ENCODE measurements at regions not wholly inside any gene's neighbourhood (a gene's known extent, or its start where the extent isn't known, plus 50 kb on each side); places are given as distances from the start of the nearest gene placed in this dataset.

DNA sequence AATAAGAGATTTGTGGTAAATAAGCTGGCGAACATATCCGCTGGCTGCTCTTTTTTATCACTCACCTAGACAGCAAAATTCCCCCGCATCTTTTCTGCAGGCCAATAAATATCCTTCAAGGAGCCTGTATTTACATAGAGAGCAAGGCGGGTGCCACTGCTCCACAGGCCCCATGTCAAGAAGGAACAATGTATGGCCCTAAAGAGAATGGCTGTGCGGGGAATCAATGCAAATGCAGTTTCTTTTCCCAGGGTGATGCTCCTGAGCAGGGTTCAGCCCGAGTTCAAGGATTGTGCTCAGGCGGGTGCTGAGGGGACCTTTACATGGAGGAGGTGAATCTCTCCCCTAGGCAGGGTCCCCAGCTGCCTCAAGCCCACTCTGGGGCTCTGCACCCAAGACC is 494.2 kb upstream of the ZMIZ1 start:
- DNase-seq = no peak

DNA sequence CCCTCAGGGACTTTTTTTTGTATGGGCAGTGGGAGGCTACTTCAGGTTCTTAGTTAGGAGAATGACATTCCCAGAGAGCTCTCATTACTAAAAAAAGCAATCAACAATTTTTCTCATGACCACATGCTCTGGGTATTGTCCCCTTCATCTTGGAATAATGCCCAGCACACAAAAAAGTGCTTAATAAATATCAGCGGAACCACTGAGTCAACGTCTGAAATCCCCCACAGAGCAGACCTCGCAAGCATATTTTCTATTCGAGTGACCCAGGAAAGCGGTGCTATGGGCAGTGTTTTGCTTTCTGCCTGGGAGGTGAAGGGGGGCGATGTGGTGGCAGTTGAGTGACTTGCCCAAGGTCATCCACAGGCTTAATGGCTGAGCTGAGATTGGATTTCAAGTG is 493.4 kb upstream of the ZMIZ1 start:
- DNase-seq = peak; percentile 6

- peak; percentile 12 for DNase-seq
Observed at GRCh38 chr10:78576276-78576675, 492.5 kb upstream of the ZMIZ1 start.

GRCh38 chr10:78577712-78578111 is 491.1 kb upstream of the ZMIZ1 start:
- DNase-seq = peak; percentile 16

GRCh38 chr10:78578929-78579328 is 489.8 kb upstream of the ZMIZ1 start:
- DNase-seq = peak; percentile 8

- peak; percentile 17 for DNase-seq
Observed at GRCh38 chr10:78579576-78579975, 489.2 kb upstream of the ZMIZ1 start.

- peak; percentile 69 for DNase-seq
Observed at GRCh38 chr10:78579995-78580394, 488.8 kb upstream of the ZMIZ1 start.

GRCh38 chr10:78581133-78581694 is 487.6 kb upstream of the ZMIZ1 start:
- DNase-seq = no peak

GRCh38 chr10:78582540-78582939 is 486.2 kb upstream of the ZMIZ1 start:
- DNase-seq = peak; percentile 6

DNA sequence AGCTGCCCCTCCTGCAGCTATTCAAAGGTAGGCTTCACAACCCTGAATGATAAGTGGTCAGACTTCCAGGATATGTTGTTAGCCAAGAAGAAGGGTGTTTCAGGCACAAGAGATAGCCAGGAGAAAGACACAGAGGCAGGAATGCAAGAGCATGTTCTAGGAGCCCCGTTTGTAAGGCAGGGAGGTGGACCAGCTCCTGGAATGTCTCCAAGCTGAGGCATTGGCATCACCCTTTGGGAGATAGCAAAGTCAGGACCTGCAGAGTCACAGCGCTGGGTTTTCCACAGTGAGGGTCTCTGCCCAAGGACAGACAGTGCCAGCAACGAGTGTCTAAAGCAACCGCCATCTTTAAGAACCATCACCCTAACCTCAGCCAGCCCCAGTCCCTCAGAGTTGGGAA is 484.5 kb upstream of the ZMIZ1 start:
- DNase-seq = no peak

DNA sequence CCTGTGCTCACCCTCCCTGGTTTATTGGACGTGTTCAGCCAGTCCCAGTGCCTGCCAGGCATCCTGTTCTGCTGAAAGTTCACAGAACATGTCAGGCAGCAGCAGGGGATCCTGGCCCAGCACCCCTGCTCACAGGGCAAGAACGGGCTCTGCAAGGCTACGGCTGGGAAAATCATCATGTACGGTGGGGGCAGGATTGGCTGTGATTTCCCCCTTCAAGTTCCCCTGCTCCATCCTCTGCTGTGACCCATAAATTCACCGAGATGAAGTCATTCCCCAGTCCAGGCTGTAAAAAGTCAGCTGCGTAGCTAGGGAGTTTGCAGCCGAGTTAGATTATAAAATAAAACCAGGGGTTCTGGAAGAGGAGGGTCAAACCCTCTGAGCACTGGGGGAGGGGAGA is 484.1 kb upstream of the ZMIZ1 start:
- DNase-seq = peak; percentile 72

- DNase-seq = no peak
Observed at GRCh38 chr10:78585952-78586351, 482.8 kb upstream of the ZMIZ1 start.

DNA sequence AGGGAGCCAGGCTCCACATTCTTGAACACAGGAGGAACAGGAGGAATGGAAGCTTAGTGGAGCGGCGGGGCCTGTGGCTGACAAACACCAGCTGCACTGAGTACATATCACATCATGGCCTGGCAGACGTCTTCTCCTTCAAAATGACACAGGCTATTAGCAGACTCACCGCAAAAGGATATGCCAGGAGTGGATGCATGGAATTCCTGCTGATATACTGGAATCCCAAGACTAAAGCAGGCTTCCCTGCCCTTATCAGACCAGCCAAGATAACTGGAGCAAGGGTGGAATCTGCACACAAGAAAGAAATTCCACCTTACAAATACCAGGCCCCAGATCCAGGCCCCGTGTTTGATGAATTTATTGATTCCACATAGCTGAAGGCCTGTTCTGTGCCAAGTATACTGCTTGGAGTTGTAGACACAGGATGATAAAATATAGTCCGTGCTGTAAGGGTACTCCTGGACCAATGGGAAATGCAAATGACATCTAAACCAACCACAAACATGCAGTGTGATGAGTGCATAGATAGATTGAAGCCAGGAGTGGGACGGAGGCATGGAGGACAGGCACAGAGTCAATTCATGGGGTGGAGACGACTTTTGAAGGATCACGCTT is 480.5 kb upstream of the ZMIZ1 start:
- DNase-seq = peak; percentile 73

DNA sequence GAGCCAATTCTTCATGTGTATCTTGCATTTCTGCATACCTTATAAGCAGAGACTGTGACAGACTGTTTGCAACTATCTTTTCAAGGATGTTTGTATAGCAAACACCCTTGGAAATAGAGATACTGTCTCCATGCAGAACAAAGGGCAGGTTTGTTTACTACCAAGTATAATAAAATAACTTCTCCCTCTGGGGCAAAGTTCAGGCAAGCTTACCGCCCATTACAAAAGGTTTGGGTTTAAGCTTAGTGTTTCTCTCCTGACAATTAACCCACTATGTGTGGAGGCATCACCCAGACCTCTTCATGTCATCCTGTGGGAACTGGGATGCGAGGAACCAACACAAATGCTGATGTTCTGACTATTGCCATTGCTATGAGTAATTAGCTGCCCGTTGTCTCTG is 479.1 kb upstream of the ZMIZ1 start:
- DNase-seq = no peak

- DNase-seq = no peak
Observed at GRCh38 chr10:78591066-78591465, 477.7 kb upstream of the ZMIZ1 start.

DNA sequence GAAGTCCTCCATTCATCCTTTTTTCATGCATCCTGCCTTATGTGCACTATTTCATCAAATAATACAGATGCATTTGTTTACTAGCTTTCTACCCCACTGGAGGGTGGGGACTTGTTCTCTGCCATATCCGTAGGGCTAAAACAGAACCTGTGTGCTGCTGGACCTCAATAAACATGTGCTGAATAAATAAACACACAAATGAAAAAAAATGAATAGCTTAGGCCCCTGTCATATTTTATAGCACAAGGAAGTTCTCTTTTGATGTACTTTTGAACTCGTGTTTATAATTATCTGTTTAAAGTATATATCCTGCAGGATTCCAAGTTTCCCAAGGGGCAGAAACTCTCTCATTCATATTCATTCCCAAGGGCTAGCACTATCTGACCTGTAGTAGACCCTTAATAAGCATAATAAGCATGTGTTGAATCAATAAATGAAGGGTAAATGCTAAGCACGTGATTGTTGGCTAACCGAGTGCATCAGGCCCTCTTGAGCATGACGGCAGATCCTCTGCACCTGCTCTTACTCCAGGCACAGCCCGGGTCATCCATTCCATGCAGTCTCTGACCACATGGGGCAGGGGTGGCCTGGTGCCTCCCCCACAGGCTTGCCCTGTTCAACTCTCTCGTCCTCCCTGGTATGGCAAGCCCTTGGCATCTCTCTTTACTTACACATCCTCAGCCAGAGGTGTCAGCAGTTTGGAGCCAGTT is 474.1 kb upstream of the ZMIZ1 start:
- DNase-seq = no peak

- no peak for DNase-seq
Observed at GRCh38 chr10:78595269-78595619, 473.5 kb upstream of the ZMIZ1 start.

- no peak for DNase-seq
Observed at GRCh38 chr10:78596556-78596955, 472.2 kb upstream of the ZMIZ1 start.

DNA sequence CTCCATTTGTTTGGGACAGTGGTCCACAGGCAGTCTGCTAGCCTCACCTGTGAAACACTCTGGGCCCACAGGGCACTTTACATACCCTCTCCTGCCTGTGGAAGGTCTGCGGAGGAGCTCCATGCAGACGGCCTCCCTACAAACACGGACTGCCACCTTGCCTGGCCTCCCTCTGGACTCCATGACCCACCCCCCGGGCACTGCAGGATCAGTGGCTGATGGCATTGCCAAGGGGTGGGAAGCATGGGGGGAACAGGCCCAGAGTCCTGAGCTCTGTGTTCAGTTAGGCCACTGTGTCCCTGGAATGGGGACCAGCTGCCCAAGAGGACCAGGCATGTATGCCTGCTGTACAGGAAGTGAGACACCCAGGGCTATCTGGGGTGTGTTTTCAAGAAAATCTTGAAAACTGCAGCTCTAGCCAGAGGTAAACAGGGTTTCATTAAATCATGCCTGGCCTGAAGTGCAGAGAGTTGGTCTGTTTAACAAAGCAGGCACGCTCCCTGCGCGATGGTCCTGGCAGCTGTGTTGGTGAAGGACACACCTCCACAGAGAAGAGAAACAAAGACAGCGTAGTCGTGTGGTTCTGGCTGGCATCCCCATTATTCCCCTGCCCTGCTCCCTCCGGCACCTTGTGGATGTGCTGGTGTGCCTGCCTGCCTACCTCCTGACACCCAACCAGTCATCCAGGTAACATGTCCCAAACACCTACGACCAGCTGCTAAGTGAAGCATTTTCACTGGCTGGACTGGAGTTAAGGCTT is 470.8 kb upstream of the ZMIZ1 start:
- DNase-seq = no peak

DNA sequence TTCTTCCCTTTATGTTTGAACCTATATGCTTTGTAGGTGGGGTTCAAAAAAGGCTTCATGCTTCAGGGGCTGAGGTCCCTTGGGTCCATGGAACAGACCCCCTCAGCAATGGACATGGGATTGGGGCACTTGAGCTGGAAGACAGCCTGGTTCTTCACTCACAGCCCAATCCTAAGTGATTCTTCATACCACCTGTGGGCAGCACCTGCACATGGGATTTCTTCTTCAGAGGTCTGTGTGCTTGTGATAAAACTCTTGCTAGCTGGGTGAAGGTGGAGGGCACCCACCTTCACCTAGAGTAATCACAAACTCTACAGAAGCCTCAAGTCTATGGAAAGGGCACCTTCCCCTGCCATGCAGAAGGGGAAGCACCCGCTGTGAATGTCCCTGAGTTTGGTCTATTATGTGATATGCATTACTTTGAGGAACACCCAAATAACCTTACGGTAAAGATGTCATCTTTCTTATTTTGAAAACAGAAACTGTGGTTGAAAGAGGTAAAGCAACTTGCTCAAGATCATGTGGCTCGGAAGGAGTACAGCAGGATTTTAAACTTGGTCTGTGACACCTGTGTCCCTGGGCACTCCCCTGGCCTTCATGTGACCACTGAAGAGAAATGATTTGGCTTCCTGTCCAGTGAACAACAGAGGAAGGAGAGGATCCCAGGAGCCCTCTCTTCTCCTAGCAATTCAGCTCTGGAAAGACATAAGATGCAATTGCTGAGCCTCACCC is 469.5 kb upstream of the ZMIZ1 start:
- DNase-seq = no peak

DNA sequence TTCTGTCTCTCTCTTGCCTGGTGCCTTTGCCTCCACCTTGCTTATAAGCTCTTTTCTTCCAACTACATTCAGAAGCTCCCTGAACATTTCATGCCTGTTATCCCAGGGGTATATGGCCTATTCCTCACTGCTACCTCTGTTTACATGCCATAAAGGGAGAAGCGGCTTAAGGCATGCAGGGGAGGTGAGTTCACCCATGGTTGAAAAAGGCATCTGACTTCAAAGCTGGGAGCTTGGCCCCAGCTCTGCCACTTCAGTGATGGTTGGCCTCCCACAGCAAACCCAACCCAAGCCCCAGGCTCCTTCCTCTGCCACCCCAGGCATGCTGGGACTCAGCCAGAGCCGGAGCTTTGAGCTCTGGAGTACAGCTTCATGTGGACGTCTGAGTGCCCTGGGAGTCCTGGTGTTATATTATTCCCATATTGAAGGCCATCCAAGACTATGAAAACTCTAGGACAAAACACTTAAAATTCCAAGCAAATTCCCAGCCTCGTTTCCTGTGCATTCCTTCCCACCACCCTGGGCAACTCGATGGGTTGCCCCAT is 468.6 kb upstream of the ZMIZ1 start:
- DNase-seq = no peak

DNA sequence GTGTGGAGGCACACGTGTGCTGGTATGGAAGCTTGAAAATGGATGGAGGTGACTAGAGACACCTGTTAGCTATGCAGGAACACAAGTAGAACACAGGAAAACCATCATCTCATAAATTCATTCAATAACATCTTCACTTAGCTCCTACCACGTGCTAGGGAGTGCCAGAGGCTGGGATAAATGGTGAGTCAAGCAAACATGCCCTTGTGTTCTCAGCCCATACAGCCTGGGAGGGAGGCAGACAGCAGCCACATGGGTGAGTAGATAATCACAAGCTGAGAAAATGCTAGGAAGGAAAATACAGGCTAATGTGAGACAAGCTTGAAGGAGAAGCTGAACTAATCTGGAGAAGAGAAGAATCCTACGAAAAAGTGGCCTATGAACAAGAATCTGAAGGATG is 468.0 kb upstream of the ZMIZ1 start:
- DNase-seq = no peak

Measured in right hindlimb (tissue), 1 donor.